ENCODE measurements at regions not wholly inside any gene's neighbourhood (a gene's known extent, or its start where the extent isn't known, plus 50 kb on each side); places are given as distances from the start of the nearest gene placed in this dataset.

GRCh38 chr7:108627476-108628051 lies 57.9 kb downstream of the DNAJB9 start:
- DNase-seq (ENCODE audit: low read depth) = no peak
- TF ChIP-seq CTCF (conservative IDR thresholded peaks at IDR 0.05; ENCODE audit: low read depth, low read length) = no peak
- no peak overlapping the region for H3K4me3 ChIP-seq (ENCODE audit: low read length)

- no peak overlapping the region for H3K4me3 ChIP-seq (ENCODE audit: low read length)
- DNase-seq (ENCODE audit: low read depth) = no peak
- no peak for TF ChIP-seq CTCF (conservative IDR thresholded peaks at IDR 0.05; ENCODE audit: low read depth, low read length)
Observed at GRCh38 chr7:108628678-108629077, 59.0 kb downstream of the DNAJB9 start.

GRCh38 chr7:108629651-108630400 lies 60.2 kb downstream of the DNAJB9 start:
- no peak for TF ChIP-seq CTCF (conservative IDR thresholded peaks at IDR 0.05; ENCODE audit: low read depth, low read length)
- DNase-seq (ENCODE audit: low read depth) = peak; percentile 81
- no peak overlapping the region for H3K4me3 ChIP-seq (ENCODE audit: low read length)

- TF ChIP-seq CTCF (conservative IDR thresholded peaks at IDR 0.05; ENCODE audit: low read depth, low read length) = no peak
- no peak for DNase-seq (ENCODE audit: low read depth)
- no peak overlapping the region for H3K4me3 ChIP-seq (ENCODE audit: low read length)
Observed at GRCh38 chr7:108634036-108634435, 64.4 kb downstream of the DNAJB9 start.

- H3K4me3 ChIP-seq (ENCODE audit: low read length) = no peak overlapping the region
- no peak for DNase-seq (ENCODE audit: low read depth)
- TF ChIP-seq CTCF (conservative IDR thresholded peaks at IDR 0.05; ENCODE audit: low read depth, low read length) = no peak
Observed at GRCh38 chr7:108634535-108634934, 64.9 kb downstream of the DNAJB9 start.

GRCh38 chr7:108637049-108637621 lies 67.5 kb downstream of the DNAJB9 start:
- DNase-seq (ENCODE audit: low read depth) = no peak
- TF ChIP-seq CTCF (conservative IDR thresholded peaks at IDR 0.05; ENCODE audit: low read depth, low read length) = no peak
- no peak overlapping the region for H3K4me3 ChIP-seq (ENCODE audit: low read length)

- H3K4me3 ChIP-seq (ENCODE audit: low read length) = no peak overlapping the region
- TF ChIP-seq CTCF (conservative IDR thresholded peaks at IDR 0.05; ENCODE audit: low read depth, low read length) = no peak
- DNase-seq (ENCODE audit: low read depth) = peak; percentile 75
Observed at GRCh38 chr7:108642126-108642525, 72.5 kb downstream of the DNAJB9 start.
